Gastroesophageal sphincter (tissue), 3 donors: ENCODE measurements at regions not wholly inside any gene's neighbourhood (a gene's known extent, or its start where the extent isn't known, plus 50 kb on each side); places are given as distances from the start of the nearest gene placed in this dataset.

ENCODE experiments used
- POLR2AphosphoS5 ChIP-seq: sonication (generic); formaldehyde crosslinking; IDR thresholded peaks from one replicate; pipeline ENCODE4 v1.6.1; 2017; ENCODE audit warnings: antibody characterized with exemption
- TF ChIP-seq, protein P1 (sequence below), 4 experiments: fragments of 200-600 bp in 2 of 4; fragments of 450-650 bp in 2 of 4; sonication (generic) in 1 of 4; IDR thresholded peaks; one replicate each; pipeline ENCODE4 v1.5.1; 2017 to 2019; ENCODE audit warnings: antibody characterized with exemption in 4 of 4, mild to moderate bottlenecking in 2 of 4, moderate library complexity in 2 of 4

DNA sequence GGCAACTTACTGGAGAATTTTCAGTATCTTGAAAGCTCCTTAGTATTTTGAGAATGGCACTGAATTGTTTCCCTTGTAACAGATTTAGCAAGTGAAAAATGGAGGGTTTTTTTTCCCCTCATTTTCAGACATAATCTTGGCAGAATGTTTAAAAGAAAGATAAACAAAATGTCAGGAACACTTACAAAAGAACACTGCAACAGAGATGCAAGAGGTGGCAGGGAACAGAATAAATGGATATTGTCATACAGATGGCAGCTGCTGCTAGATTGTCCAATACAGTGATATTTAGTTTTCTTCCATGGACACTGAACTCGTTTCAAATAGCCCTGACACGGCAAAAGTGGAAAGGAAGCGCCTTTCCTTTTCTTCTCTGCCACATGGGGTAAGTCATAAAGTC lies 76.9 kb upstream of the ZNF608 start:
- TF ChIP-seq, protein P1, sequence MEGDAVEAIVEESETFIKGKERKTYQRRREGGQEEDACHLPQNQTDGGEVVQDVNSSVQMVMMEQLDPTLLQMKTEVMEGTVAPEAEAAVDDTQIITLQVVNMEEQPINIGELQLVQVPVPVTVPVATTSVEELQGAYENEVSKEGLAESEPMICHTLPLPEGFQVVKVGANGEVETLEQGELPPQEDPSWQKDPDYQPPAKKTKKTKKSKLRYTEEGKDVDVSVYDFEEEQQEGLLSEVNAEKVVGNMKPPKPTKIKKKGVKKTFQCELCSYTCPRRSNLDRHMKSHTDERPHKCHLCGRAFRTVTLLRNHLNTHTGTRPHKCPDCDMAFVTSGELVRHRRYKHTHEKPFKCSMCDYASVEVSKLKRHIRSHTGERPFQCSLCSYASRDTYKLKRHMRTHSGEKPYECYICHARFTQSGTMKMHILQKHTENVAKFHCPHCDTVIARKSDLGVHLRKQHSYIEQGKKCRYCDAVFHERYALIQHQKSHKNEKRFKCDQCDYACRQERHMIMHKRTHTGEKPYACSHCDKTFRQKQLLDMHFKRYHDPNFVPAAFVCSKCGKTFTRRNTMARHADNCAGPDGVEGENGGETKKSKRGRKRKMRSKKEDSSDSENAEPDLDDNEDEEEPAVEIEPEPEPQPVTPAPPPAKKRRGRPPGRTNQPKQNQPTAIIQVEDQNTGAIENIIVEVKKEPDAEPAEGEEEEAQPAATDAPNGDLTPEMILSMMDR (IDR thresholded peaks at IDR 0.05), result peak in 1 of 4 experiments; percentile 2
- peak; percentile 40 for TF ChIP-seq POLR2AphosphoS5
